DMS79 treated with DMSO at 0.1 percent for 48 hours (cell line): ENCODE measurements at regions not wholly inside any gene's neighbourhood (a gene's known extent, or its start where the extent isn't known, plus 50 kb on each side); places are given as distances from the start of the nearest gene placed in this dataset.
A peak's percentile ranks its signal among the peaks of the same experiment; 100 is the strongest.

Experiments used
- DNase-seq: peaks from one replicate; lab custom pipeline; 2025; lab: John Stamatoyannopoulos, UW

DNA sequence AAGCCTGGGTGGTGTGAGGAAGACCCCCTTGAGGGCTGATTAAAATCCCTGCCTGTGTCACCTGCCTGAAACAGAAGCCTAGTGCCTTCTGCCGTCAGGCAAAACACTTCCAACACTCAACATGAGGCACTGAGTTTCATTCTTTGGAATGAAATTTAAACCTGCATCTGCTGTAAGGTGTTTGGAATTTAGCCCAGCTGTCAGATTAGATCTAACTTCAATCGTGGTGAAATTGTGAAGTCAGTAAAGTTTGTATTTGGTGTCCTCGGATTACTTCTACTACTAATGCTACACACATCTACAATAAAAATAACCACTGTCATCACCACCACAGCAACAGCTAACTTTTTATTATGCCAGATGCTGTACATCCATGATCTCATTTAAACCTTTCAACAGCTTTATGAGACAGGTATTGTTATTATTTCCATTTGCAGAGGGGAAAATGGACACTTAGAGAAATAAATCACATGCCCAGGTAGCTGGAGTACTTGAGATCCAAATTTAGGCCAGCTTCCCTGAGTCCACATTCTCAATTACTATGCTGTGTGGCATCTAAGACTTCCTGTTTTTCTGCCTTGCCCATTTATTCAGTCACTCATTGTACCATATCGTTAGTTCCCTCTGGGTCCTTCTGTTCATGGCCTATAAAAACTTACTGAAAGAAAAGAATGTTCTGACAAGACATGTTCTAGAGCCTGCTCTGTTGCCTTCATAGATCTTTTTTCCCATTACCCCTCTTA is 98.2 kb upstream of the GCFC2 start:
- no peak for DNase-seq

GRCh38 chr2:75807992-75808391 is 97.3 kb upstream of the GCFC2 start:
- DNase-seq = no peak

DNA sequence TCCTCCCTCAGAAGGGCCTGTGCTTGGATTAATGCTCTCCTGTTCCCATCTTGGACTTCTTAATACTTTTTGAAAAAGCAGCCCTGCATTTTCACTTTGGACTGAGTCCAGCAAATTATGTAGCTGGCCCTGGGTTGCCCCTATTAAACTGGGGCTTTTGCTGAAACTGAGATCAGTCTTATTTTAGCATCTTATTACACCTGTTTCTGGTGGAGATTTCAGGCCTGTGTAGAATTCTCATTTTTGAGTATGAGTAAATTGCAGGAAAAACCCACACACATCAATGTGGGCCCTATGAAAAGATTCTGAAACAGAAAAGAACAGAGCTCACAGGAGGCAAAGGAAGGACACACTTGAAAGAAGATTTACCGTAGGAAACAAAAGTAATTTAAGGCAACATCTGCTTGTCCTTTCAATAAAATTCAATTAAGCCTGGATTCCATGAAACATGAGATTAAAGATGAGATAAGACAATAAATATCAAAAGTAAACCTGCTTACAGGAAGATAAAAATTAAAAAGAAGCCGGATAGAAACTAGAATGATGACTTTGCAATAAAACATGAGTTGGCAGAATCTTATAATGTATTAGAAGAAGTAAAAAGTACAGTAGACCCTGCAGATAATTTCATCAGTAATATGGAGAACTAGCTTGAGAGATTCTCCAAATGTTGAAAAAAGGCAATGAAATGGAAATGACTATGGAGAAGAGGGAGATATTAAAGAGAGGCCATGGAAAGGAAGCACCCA is 90.7 kb upstream of the GCFC2 start:
- DNase-seq = no peak

DNA sequence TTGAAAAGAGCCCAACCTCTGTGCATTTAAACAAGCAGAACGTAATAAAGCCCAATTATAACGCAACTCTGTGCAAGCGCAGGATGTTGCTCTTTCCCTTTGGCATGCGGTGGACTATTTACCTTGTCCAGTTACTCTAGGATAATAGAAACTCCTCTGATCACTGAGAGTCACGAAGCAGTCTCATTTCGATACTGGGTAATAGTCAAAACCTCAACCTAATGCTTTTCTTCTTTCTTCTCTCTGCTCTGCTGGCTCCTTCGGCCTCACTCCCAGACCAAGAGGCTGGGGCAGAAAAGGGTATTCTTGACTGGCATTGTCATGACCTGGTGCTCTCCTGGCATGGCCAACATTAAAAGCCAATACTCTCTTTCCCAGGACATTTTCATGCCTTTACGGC is 89.7 kb upstream of the GCFC2 start:
- DNase-seq = no peak

- DNase-seq = no peak
Observed at GRCh38 chr2:75799859-75800258, 89.1 kb upstream of the GCFC2 start.

- DNase-seq = no peak
Observed at GRCh38 chr2:75798569-75798968, 87.9 kb upstream of the GCFC2 start.

- no peak for DNase-seq
Observed at GRCh38 chr2:75792996-75793395, 82.3 kb upstream of the GCFC2 start.

DNA sequence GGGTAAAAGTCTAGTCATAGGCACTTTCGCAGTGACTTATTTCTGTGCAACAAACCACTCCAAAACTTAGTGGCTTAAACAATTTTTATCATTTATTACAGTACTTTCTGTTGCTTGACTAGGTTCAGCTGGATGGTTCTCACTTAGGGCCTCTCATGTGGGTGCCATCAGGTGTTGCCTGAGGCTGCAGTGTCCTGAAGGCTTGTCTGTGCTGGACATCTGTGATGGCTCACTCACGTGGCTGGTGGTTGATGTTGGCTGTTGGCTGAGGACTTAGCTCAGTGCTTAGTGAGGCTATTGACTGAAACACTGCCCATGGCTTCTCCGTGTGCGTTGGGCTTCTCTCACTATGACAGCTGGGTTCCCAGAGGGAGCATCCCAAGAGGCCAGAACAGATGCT is 81.4 kb upstream of the GCFC2 start:
- DNase-seq = no peak

DNA sequence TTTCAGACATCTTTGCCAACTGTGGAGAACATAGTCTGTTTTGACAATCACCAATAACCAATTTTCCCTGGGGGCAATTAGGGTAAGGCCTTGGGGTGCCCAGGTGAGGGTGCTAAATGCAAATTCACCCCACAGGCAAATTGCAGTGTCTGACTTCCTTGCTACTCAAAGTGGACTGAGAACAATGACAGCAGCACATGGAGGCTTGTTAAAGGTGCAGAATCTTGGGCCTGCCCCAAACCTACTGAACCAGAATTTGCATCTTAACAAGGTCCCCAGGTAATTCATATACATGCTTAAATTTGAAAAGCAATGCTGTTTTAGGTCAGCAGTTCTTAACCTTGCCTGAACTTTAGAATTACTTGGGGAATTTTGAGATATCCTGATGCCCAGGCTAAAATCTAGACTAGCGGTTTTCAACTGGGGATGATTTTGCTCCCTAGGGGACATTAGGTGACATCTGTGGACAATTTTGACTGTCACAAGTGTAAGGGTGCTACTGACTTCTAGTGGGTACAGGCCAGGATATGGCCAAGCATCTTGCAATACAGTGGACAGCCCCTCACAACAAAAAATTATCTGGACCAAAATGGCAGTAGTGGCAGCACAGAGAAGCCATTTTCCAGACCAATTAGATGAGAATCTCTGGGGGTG is 80.2 kb upstream of the GCFC2 start:
- no peak for DNase-seq

GRCh38 chr2:75790121-75790813 is 79.6 kb upstream of the GCFC2 start:
- peak; percentile 59 for DNase-seq

GRCh38 chr2:75788902-75789301 is 78.2 kb upstream of the GCFC2 start:
- DNase-seq = no peak

- peak; percentile 84 for DNase-seq
Observed at GRCh38 chr2:75788154-75788553, 77.4 kb upstream of the GCFC2 start.

- DNase-seq = peak; percentile 91
Observed at GRCh38 chr2:75787532-75788132, 76.9 kb upstream of the GCFC2 start.

DNA sequence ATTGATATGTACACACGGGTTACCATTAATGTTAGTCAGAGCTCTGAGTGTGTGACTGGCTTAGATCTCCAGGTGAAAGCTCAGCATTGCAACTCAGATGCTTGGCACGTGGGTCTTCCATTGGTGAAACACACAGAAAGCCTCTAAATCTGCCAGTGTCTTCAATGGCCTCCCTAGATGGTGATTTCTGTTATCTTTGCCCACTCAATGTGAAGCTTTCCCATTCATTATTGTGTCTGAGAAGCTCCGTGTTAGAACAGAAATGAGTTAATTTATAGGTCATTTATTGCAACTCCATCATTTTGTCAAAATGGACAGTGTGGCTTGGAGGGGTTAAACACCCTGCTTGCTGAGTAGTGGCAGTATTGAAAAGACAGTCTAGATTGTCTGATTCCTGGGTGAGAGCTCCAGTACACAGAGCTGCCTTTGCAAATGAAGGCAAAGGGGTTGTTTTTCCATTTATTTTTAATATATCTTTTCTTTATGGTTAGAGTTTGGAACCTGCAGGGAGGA is 64.7 kb upstream of the GCFC2 start:
- DNase-seq = no peak

GRCh38 chr2:75772908-75773630 is 62.4 kb upstream of the GCFC2 start:
- DNase-seq = no peak

DNA sequence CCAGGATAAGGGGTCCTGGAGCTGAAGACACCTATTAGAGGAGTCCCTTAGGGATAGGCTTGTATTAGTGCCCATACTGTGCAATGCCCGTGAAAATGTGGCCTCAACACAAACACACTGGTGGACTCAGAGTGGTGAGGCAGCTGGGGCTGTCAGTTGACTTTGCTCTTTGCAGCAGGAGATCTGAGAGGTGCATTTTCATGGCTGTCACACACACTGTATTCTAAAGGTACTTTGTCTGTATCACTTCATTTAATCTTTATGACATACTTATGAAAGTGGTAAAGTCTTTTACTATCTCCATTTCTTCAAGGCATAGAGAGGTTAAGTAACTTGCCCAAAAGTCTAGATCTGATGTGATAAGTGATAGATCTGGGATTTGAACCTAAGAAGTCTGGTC is 55.1 kb upstream of the GCFC2 start:
- no peak for DNase-seq

- no peak for DNase-seq
Observed at GRCh38 chr2:75764611-75765010, 53.9 kb upstream of the GCFC2 start.
